Activated T-cell treated with anti-CD3 and anti-CD28 coated beads, Interleukin-2, amount 50 U/mL, for 72 hours (primary cell): ENCODE measurements at regions not wholly inside any gene's neighbourhood (a gene's known extent, or its start where the extent isn't known, plus 50 kb on each side); places are given as distances from the start of the nearest gene placed in this dataset.

Experiments
- ATAC-seq, 2 donors: fragments of 150-1000 bp; cut with Tn5 transposase; replicated peaks in 1 of 2; 2 replicates each; pipeline ENCODE4 v1.10.0; 2021; ENCODE audit warnings: moderate library complexity in 2 of 2, mild to moderate bottlenecking in 1 of 2
- DNase-seq, 2 donors: peaks; one replicate each; pipeline ENCODE4 v3.0.0; 2021 to 2022; ENCODE audit warnings: mixed read lengths in 1 of 2
- H3K27ac Mint-ChIP-seq: one replicate; pipeline ENCODE4 v1.8.0; 2022; ENCODE audit warnings: mild to moderate bottlenecking, moderate library complexity, mixed read lengths
- H3K27me3 Mint-ChIP-seq: one replicate; pipeline ENCODE4 v1.8.0; 2022; ENCODE audit warnings: low read depth, mixed read lengths
- H3K36me3 Mint-ChIP-seq, 2 donors: one replicate each; pipeline ENCODE4 v1.8.0; 2022; ENCODE audit warnings: mixed read lengths in 2 of 2, mild to moderate bottlenecking in 1 of 2; ENCODE audit not compliant: insufficient read depth in 2 of 2
- H3K4me1 Mint-ChIP-seq: one replicate; pipeline ENCODE4 v1.8.0; 2022; ENCODE audit warnings: low read depth, mixed read lengths
- H3K4me3 Mint-ChIP-seq, 2 donors: one replicate each; pipeline ENCODE4 v1.8.0; 2022; ENCODE audit warnings: mild to moderate bottlenecking in 2 of 2, mixed read lengths in 2 of 2, moderate library complexity in 2 of 2
- H3K9me3 Mint-ChIP-seq, 2 donors: one replicate each; pipeline ENCODE4 v1.8.0; 2022; ENCODE audit warnings: mixed read lengths in 2 of 2

- Mint-ChIP-seq H3K9me3 (peaks cover 0 to 3% of the 10 kb centered on the region in 2 donors), H3K27me3 (peaks cover 6% of the 10 kb centered on the region), H3K4me3 (no peak overlapping the region), H3K36me3 (no peaks in the 10 kb centered on the region), H3K27ac (no peak overlapping the region), H3K4me1 (no peaks in the 10 kb centered on the region)
- DNase-seq (no peak), ATAC-seq (no peak)
These were observed 141.8 kb upstream of the EDNRA start for GRCh38 chr4:147339100-147339499.

- Mint-ChIP-seq H3K27me3 (peaks cover 6% of the 10 kb centered on the region), H3K4me3 (no peak overlapping the region), H3K36me3 (no peaks in the 10 kb centered on the region), H3K9me3 (peaks cover 0 to 3% of the 10 kb centered on the region in 2 donors), H3K27ac (no peak overlapping the region), H3K4me1 (no peaks in the 10 kb centered on the region)
- ATAC-seq, result no peak
- DNase-seq, result no peak
These were observed 140.8 kb upstream of the EDNRA start for GRCh38 chr4:147340111-147340510.

GRCh38 chr4:147340591-147341120 is 140.2 kb upstream of the EDNRA start:
- DNase-seq (no peak), ATAC-seq (no peak)
- no peak overlapping the region for H3K27ac Mint-ChIP-seq
- H3K4me1 Mint-ChIP-seq, result no peaks in the 10 kb centered on the region
- H3K36me3 Mint-ChIP-seq, result no peaks in the 10 kb centered on the region
- H3K9me3 Mint-ChIP-seq, result peaks cover 0 to 3% of the 10 kb centered on the region in 2 donors
- peaks cover 6% of the 10 kb centered on the region for H3K27me3 Mint-ChIP-seq
- no peak overlapping the region for H3K4me3 Mint-ChIP-seq

GRCh38 chr4:147343692-147344091 is 137.2 kb upstream of the EDNRA start:
- Mint-ChIP-seq H3K9me3 (peaks cover 0 to 1% of the 10 kb centered on the region in 2 donors), H3K27me3 (no peaks in the 10 kb centered on the region), H3K36me3 (no peaks in the 10 kb centered on the region), H3K4me3 (no peak overlapping the region), H3K4me1 (no peaks in the 10 kb centered on the region), H3K27ac (no peak overlapping the region)
- DNase-seq (no peak), ATAC-seq (no peak)

GRCh38 chr4:147345662-147346061 is 135.2 kb upstream of the EDNRA start:
- no peak for DNase-seq
- no peaks in the 10 kb centered on the region for H3K36me3 Mint-ChIP-seq
- H3K9me3 Mint-ChIP-seq, result peaks cover 0 to 1% of the 10 kb centered on the region in 2 donors
- no peak overlapping the region for H3K4me3 Mint-ChIP-seq
- H3K27ac Mint-ChIP-seq, result no peak overlapping the region
- H3K4me1 Mint-ChIP-seq, result no peaks in the 10 kb centered on the region
- H3K27me3 Mint-ChIP-seq, result no peaks in the 10 kb centered on the region
- ATAC-seq, result no peak

GRCh38 chr4:147347217-147347616 is 133.7 kb upstream of the EDNRA start:
- no peak overlapping the region for H3K4me3 Mint-ChIP-seq
- no peak for DNase-seq
- ATAC-seq, result no peak
- peaks cover 0 to 4% of the 10 kb centered on the region in 2 donors for H3K9me3 Mint-ChIP-seq
- no peaks in the 10 kb centered on the region for H3K27me3 Mint-ChIP-seq
- H3K36me3 Mint-ChIP-seq, result no peaks in the 10 kb centered on the region
- no peaks in the 10 kb centered on the region for H3K4me1 Mint-ChIP-seq
- H3K27ac Mint-ChIP-seq, result no peak overlapping the region

- H3K4me1 Mint-ChIP-seq, result no peaks in the 10 kb centered on the region
- ATAC-seq (no peak), DNase-seq (no peak)
- no peak overlapping the region for H3K27ac Mint-ChIP-seq
- no peak overlapping the region for H3K4me3 Mint-ChIP-seq
- H3K9me3 Mint-ChIP-seq, result peaks cover 0 to 4% of the 10 kb centered on the region in 2 donors
- no peaks in the 10 kb centered on the region for H3K27me3 Mint-ChIP-seq
- no peaks in the 10 kb centered on the region for H3K36me3 Mint-ChIP-seq
These were observed 131.7 kb upstream of the EDNRA start for GRCh38 chr4:147349193-147349592.

GRCh38 chr4:147351083-147351787 is 129.7 kb upstream of the EDNRA start:
- peaks cover 0 to 4% of the 10 kb centered on the region in 2 donors for H3K9me3 Mint-ChIP-seq
- no peak for DNase-seq
- H3K27me3 Mint-ChIP-seq, result no peaks in the 10 kb centered on the region
- no peak overlapping the region for H3K27ac Mint-ChIP-seq
- H3K36me3 Mint-ChIP-seq, result no peaks in the 10 kb centered on the region
- no peak for ATAC-seq
- no peaks in the 10 kb centered on the region for H3K4me1 Mint-ChIP-seq
- H3K4me3 Mint-ChIP-seq, result no peak overlapping the region

GRCh38 chr4:147354237-147354636 is 126.7 kb upstream of the EDNRA start:
- Mint-ChIP-seq H3K27ac (no peak overlapping the region), H3K9me3 (peaks cover 0 to 2% of the 10 kb centered on the region in 2 donors), H3K36me3 (no peaks in the 10 kb centered on the region)

GRCh38 chr4:147355032-147355656 is 125.8 kb upstream of the EDNRA start:
- no peaks in the 10 kb centered on the region for H3K4me1 Mint-ChIP-seq
- no peak overlapping the region for H3K4me3 Mint-ChIP-seq
- no peak overlapping the region for H3K27ac Mint-ChIP-seq
- H3K36me3 Mint-ChIP-seq, result no peaks in the 10 kb centered on the region
- no peak for DNase-seq
- H3K9me3 Mint-ChIP-seq, result peaks cover 0 to 2% of the 10 kb centered on the region in 2 donors
- ATAC-seq, result no peak
- no peaks in the 10 kb centered on the region for H3K27me3 Mint-ChIP-seq

More at GRCh38 chr4:147354237-147354636, 126.7 kb upstream of the EDNRA start:
- Mint-ChIP-seq H3K4me1 (no peaks in the 10 kb centered on the region), H3K4me3 (no peak overlapping the region), H3K27me3 (no peaks in the 10 kb centered on the region)
- ATAC-seq (no peak), DNase-seq (no peak)

- no peaks in the 10 kb centered on the region for H3K27me3 Mint-ChIP-seq
- ATAC-seq, result no peak
- no peak overlapping the region for H3K4me3 Mint-ChIP-seq
These were observed 125.0 kb upstream of the EDNRA start for GRCh38 chr4:147355847-147356246.

GRCh38 chr4:147360301-147360700 is 120.6 kb upstream of the EDNRA start:
- Mint-ChIP-seq H3K4me1 (no peaks in the 10 kb centered on the region), H3K9me3 (peaks cover 0 to 4% of the 10 kb centered on the region in 2 donors), H3K27me3 (no peaks in the 10 kb centered on the region)

More at GRCh38 chr4:147355847-147356246, 125.0 kb upstream of the EDNRA start:
- Mint-ChIP-seq H3K27ac (no peak overlapping the region), H3K9me3 (peaks cover 0 to 2% of the 10 kb centered on the region in 2 donors), H3K36me3 (no peaks in the 10 kb centered on the region), H3K4me1 (no peaks in the 10 kb centered on the region)
- DNase-seq, result no peak

GRCh38 chr4:147361726-147362125 is 119.2 kb upstream of the EDNRA start:
- ATAC-seq, result no peak
- H3K27ac Mint-ChIP-seq, result no peak overlapping the region
- no peak overlapping the region for H3K4me3 Mint-ChIP-seq
- no peak for DNase-seq
- no peaks in the 10 kb centered on the region for H3K27me3 Mint-ChIP-seq
- H3K4me1 Mint-ChIP-seq, result no peaks in the 10 kb centered on the region
- H3K36me3 Mint-ChIP-seq, result peaks cover 0 to 2% of the 10 kb centered on the region in 2 donors
- peaks cover 0 to 4% of the 10 kb centered on the region in 2 donors for H3K9me3 Mint-ChIP-seq

More at GRCh38 chr4:147360301-147360700, 120.6 kb upstream of the EDNRA start:
- Mint-ChIP-seq H3K36me3 (peaks cover 0 to 2% of the 10 kb centered on the region in 2 donors), H3K27ac (no peak overlapping the region), H3K4me3 (no peak overlapping the region)
- ATAC-seq, result no peak
- no peak for DNase-seq
